Middle frontal gyrus (tissue), 1 donor: ENCODE measurements at regions not wholly inside any gene's neighbourhood (a gene's known extent, or its start where the extent isn't known, plus 50 kb on each side); places are given as distances from the start of the nearest gene placed in this dataset.

Experiments
- DNase-seq: peaks from one replicate; pipeline ENCODE4 v3.0.0-alpha.2; 2015; ENCODE audit warnings: low spot score; ENCODE audit errors: extremely low spot score

DNA sequence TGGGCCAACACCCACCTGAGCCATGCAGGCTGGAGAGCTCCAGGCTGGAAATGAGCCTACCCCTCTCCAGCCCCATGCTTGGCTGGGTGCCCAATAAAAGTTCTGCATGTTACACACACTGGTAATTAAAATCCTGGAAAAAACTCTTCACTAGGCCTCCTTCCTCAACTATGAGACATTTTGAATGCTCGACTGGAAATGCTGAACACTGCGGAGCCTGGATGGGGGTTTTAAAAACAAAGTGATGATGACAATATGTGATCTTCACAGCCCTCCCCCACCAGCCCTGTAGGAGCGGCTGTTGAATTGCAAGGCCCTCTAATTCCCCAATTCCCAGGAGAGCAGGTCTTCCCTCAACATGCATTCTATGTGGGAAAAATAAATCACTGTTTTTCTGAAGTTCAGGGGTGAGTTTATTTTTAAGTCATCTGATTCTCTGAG lies 179.2 kb downstream of the TTC32 start:
- DNase-seq: no peak

DNA sequence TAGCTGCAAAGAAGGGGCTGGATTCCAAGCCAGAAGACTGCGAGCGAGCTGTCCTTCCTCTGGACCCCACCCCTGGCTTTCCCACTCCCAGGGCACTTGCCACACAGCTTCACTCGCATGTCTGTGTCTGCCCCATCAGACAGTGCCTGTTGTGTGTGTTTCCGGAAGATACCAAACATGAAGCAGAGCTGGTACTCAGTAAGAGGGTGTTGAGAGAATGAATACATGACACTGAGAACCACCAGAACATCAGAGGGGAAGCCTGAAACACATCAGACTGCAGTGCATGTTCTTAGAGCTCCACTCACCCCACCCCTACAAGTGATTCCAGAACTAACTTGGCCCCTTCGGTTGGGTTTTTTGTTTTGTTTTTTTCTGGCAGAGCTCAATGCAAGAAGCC lies 181.5 kb downstream of the TTC32 start:
- DNase-seq: no peak

DNA sequence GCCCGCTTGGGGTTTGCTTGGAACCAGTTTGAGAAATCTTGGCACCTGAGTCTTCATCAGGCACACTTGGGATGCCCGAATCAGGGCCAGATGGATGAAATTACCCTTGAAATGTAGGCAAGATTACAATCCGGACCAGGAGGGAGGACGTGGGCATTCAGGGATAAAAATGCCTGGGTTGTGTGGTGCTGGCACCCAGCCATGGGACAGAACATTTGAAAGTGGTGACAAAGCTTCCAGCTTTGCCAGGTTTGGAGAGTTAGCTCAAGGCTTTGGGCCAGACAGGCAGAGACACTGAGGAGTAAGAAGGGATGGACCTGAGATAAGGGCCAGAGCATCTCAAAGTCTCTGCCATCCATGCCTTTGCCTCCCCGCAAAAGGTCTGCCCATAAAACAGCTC lies 182.2 kb downstream of the TTC32 start:
- no peak for DNase-seq

DNA sequence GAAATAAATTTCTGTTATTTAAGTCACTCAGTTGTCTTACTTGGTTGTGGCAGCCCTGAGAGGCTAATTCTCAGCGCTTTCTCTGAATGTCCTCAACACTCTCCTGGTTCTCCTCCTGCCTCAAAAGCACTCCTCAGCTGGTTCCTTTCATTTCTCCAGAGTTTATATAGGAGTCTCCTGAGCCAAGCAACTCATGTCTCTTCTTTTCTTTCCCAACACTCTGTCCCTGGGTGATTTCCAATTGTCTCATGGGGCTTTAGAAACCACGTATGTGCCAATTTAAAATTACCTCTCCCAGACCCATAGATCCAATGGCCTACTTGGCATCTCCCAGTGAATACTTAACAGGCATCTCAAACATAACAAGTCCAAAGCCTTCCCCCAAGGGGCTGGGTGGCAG lies 184.3 kb downstream of the TTC32 start:
- DNase-seq: no peak

DNA sequence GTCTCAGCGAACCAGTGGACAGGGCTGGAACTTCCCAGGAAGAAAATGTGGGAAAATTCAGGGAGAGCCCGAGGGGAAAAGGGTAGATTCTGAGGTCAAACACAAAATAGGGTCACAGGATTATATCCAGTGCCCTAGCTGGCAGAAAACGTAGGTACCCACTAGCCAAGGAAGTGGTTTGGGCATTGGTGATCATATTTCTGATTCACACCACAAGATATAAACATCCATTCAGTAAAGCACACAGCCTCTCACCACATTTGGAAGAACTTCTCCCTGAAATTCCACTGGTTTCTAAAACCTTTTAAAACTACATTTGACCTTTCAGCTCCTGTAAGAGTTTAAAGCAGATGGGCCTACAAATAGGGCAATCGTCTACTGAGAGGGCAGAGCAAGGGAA lies 186.9 kb downstream of the TTC32 start:
- no peak for DNase-seq

GRCh38 chr2:19712850-19713249 lies 188.9 kb downstream of the TTC32 start:
- no peak for DNase-seq

DNA sequence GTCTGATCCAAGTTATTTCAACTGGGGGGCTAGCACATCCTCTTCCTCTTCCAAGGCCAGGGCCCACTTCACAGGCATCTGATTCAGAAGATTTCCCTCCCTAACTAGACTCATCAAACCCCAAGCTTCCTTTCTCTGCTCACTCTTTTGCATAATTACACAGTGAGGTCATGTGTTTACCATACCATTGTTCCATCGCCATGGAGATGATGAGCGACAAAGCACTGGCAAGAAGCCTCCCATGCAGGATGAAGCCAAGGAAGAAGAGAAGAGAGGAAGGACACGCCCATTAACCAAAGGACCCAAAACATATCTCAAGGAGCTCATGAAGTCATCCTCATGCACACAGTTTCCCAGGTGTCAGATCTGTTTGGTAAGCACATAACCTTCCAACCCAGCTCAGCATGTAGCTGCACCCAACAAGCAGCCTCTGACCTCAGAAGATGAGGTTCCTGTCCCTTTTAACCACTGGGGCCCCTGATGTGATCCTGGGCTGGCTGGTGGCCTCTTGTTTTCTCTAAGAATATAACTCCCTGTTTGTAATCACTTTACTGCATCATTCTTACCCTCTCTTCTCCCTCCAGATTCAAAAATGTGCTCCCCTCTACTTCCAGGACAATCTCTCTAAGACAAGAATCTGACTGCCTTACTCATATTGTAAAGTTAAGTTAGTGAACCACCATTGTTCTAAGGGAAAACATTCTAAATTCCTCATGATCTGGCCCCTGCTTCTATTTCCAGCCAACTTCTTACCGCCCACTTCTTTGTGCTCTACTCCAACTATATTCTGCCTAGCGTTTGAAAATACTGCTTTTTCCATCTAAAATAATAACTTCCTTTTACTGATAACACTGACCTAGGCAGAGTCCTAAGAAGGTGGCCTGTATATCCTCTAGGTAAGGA lies 190.1 kb downstream of the TTC32 start:
- no peak for DNase-seq

- no peak for DNase-seq
These were observed 191.6 kb downstream of the TTC32 start for GRCh38 chr2:19710230-19710629.

DNA sequence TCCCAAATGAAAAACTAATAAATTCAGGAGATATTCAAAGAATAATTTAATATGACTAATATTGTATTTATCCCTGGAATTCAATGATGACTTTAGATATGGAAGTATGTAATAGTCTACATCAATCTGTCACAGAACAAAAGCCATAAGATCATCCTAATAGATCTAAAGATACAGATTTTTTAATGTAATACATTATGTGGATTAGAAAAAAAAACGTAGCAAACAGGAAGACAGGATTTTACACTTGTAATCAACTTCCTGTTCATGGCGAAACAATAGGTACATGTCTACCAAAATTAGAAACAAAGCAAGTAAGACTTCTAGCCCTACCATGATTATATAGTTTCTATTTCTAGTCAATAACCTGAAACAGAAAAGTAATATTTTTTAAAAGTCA lies 192.2 kb downstream of the TTC32 start:
- DNase-seq: no peak

DNA sequence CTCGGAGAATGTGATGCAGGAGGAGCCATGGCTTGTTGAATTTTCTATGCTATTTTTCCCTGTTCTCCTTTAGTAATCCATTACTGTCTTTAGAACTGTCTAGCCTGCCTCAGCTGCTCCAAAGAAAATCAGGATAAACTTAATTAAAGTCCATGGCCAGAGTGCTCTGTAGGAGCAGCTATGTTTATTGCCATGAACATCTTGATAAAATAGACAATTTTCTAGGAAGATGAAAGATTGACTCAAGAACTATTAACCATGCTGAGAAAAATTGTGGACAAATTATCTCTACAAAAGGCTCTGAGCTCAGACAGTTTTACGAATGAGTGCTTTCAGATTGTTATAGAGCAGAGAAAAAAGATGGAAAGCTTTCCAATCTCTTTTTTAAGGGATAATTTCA lies 193.0 kb downstream of the TTC32 start:
- DNase-seq: no peak

GRCh38 chr2:19706332-19706731 lies 195.5 kb downstream of the TTC32 start:
- DNase-seq: no peak

DNA sequence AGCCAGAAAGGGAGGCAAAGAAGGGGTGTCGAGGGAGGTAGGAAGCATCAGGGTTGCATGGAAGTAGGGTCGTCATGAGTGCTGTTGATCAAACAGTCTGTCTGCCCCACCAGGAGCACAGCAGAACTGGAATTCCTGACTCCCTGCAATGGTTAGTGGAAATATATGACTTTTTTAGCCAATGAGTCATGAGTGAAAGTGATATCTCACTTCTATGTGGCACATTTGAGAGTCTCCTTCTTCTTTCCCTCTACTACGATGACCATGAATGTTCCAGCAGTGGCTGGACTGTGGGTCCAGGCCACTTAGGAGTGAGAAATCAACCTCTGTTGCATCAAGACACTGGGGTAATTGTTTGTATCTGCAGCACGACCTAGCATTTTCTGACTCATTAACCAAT lies 199.5 kb downstream of the TTC32 start:
- DNase-seq: no peak

DNA sequence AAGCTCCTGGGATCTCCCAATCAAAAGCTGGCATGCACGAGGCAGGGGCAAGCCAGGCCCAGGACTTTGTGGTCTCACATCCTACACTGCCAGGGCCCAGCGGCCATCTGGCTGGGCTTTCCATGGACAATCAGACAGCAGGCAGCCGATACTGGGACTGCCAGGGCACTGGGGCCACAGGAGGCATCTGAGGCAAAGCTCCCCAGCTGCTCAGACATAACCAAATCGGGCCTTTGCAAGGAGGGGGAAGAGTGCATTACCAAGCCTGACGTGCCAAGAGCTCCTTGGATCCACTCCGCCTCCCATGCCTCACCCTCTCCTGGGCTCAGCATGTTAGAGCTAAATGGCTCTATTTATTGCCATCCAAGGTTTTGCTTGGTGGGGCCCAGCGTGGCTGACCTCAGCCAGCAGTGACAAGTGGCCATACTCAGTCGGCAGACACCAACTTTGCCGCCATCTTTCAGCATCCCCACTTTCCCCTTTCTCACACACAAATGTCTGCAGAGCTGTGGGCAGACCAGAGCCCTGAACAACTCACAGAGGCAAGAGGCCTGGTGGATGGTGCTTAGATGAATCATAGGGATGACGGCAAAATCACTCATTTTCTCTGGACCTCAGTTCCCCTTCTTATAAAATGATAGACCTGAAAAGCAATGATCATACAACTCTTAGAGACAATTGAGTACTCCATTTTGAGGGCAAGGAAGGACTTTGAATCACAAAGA lies 200.8 kb downstream of the TTC32 start:
- DNase-seq: no peak

DNA sequence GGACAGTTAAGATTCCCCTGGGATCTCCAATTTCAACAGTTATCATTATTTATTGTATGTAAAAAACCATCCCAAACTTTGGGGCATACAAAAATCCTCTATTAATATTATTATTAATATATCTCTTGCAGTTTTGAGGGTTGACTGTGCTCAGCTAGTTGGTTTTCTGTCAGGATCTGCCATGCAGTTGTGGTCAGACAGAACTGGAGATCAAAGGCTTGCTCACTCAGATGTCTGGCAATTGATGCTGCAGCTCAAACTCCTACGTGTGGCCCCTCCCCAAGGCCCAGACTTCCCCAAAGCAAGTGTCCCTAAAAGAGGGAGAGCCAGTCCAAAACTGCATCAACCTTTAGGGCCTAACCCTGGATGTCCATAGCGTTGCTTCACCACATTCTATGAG lies 204.7 kb downstream of the TTC32 start:
- no peak for DNase-seq

DNA sequence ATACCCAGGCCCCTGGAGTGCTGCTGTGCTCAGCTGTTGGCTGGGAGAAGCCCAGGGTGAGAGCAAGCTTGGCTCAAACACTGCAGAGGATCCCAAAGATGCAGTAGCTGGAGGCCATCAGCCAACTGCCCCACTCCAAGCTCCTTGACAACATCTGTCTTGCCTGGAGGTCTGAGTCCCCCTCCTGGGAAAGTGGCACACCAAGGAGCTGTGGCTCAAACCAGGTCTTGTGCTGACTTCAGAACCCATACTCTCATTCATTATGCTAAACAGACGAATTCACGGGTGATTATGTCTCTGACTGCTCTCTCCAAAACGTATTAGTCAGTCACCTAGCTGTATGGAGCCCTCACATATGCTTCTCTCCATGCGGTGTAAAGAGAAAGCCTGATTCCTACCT lies 206.1 kb downstream of the TTC32 start:
- DNase-seq: no peak

- no peak for DNase-seq
These were observed 209.9 kb downstream of the TTC32 start for GRCh38 chr2:19691892-19692291.

DNA sequence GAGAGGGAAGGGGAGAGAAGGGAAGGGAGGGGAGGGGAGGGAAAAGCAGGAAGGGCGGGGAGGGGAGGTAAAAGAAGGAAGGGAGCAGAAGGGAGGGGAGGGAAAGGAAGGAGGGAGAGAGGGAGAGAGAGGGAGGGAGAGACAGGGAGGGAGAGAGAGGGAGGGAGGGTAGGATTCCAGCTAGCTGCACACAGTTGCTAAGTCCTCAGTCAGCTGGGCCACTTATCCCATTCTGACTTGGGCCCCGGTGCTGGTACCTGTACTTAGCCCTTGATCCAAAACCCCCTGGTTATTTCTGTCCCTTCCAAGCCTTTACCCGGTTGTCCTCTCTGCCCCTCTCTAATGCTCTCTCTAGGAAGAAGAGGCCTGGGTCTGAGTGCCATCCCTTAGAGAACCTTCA lies 211.4 kb downstream of the TTC32 start:
- no peak for DNase-seq

- no peak for DNase-seq
These were observed 212.1 kb downstream of the TTC32 start for GRCh38 chr2:19689646-19690168.

- no peak for DNase-seq
These were observed 213.7 kb downstream of the TTC32 start for GRCh38 chr2:19688059-19688458.

- DNase-seq: no peak
These were observed 214.6 kb downstream of the TTC32 start for GRCh38 chr2:19687017-19687659.

DNA sequence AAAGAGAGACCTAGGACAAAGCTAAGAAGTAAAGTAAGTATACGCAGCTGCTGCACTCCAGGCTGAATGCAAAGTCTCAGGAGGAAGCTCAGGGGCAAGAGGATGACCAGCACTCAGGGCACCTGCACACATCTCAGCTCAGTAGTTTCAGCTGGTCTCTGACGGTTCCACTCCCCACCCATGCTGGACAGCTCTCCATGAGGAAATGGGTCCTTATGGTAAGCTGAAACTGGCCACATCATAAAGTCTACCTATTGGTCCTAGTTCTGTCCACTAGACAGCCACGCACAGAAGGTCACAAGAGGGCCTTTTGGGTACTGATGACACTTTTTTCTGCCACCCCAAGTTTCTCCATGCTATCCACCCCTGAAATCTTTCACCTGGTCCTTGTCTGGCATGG lies 215.3 kb downstream of the TTC32 start:
- no peak for DNase-seq

DNA sequence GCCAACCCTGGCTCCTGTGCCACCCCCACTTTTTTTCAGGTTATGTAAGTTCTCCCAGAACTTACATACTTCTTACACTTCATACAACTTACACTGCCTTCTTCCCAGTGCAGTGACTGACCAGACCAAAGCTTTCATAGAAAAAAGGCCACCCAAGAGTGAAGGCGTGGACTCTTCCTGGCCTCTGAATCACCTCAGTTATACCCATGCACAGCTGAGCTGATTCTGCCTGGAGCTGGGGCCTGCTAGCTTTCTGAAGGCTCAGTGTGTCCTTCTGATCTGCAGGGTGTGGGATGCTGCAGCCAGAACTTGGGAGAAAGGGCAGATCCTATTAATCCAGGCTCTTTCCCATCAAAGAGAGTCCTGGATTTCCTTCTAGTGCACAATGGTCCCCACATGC lies 216.1 kb downstream of the TTC32 start:
- DNase-seq: no peak
